Right atrium auricular region (tissue), 2 donors: ENCODE measurements at regions not wholly inside any gene's neighbourhood (a gene's known extent, or its start where the extent isn't known, plus 50 kb on each side); places are given as distances from the start of the nearest gene placed in this dataset.

ENCODE experiments used
- DNase-seq: peaks from one replicate; pipeline ENCODE4 v3.0.0-alpha.2; 2019; ENCODE audit warnings: low spot score
- H3K27ac ChIP-seq, 2 donors: fragments of 200-600 bp; sonication (generic); 1 replicate in 1 of 2; 2 replicates in 1 of 2; pipeline ENCODE4 v1.5.1; 2016 to 2019
- H3K27me3 ChIP-seq, 2 donors: fragments of 200-600 bp; sonication (generic); one replicate each; pipeline versions ENCODE4 v1.5.1 to v1.6.0; 2017 to 2019
- H3K36me3 ChIP-seq: fragments of 200-600 bp; sonication (generic); one replicate; pipeline ENCODE4 v1.5.1; 2016
- H3K4me1 ChIP-seq, 2 donors: fragments of 200-600 bp; sonication (generic); one replicate each; pipeline versions ENCODE4 v1.5.1 to v1.6.0; 2017 to 2019
- H3K4me3 ChIP-seq, 2 donors: fragments of 200-600 bp; sonication (generic); 1 replicate in 1 of 2; 2 replicates in 1 of 2; pipeline ENCODE4 v1.5.1; 2017 to 2019; ENCODE audit warnings: mild to moderate bottlenecking in 1 of 2, moderate library complexity in 1 of 2
- H3K9me3 ChIP-seq, 2 donors: fragments of 200-600 bp; sonication (generic); one replicate each; pipeline ENCODE4 v1.5.1; 2019
- TF ChIP-seq, protein P1 (sequence below), 2 donors: fragments of 200-600 bp; sonication (generic); IDR thresholded peaks; one replicate each; pipeline ENCODE4 v1.5.1; 2019; ENCODE audit warnings: antibody characterized with exemption in 2 of 2

DNA sequence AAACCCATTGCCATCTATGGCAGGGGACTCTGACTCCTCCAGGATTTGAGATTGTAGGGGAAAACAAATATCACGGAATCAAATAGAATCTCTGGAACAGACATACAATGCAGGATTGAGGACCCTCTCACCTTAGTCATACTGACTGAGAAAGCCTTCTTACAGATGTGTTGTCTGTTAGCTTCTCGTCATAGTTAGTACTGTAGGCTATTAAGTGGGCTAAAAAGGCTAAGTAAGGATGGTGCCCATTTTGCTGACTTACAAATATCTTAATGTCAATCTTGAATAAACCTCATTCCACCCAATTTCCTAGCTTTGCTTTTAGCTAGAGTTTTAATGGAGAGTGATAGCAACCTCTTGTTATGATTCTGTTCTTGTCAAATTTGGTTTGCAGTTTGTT is 352.4 kb downstream of the QKI start:
- Histone ChIP-seq H3K4me1 (peaks cover 0 to 14% of the 10 kb centered on the region in 2 donors), H3K9me3 (no peaks in the 10 kb centered on the region), H3K27ac (no peak overlapping the region), H3K36me3 (no peaks in the 10 kb centered on the region), H3K4me3 (no peak overlapping the region), H3K27me3 (no peaks in the 10 kb centered on the region)
- TF ChIP-seq, protein P1, sequence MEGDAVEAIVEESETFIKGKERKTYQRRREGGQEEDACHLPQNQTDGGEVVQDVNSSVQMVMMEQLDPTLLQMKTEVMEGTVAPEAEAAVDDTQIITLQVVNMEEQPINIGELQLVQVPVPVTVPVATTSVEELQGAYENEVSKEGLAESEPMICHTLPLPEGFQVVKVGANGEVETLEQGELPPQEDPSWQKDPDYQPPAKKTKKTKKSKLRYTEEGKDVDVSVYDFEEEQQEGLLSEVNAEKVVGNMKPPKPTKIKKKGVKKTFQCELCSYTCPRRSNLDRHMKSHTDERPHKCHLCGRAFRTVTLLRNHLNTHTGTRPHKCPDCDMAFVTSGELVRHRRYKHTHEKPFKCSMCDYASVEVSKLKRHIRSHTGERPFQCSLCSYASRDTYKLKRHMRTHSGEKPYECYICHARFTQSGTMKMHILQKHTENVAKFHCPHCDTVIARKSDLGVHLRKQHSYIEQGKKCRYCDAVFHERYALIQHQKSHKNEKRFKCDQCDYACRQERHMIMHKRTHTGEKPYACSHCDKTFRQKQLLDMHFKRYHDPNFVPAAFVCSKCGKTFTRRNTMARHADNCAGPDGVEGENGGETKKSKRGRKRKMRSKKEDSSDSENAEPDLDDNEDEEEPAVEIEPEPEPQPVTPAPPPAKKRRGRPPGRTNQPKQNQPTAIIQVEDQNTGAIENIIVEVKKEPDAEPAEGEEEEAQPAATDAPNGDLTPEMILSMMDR (IDR thresholded peaks at IDR 0.05), result no peak
- no peak for DNase-seq

DNA sequence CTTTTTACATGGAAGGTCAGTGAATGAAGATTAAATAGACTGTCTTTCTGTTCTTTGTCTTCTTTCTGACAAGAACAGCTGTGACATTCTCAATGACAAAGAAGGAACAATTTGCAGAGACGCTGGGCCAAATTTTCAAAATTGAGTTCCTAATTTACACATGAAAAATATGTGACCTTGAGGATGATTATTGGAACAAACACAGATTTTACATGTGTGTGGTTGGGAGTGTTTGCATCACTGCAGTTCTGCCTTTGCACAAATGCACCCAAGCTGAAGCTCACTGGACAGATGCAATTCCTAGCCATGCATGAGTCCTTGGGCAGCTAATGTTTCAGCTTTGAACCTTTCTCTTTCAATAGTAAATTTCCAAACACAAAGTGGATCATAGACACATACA is 350.8 kb downstream of the QKI start:
- Histone ChIP-seq H3K9me3 (no peaks in the 10 kb centered on the region), H3K27me3 (no peaks in the 10 kb centered on the region), H3K4me1 (peaks cover 0 to 14% of the 10 kb centered on the region in 2 donors), H3K27ac (peak overlapping the region in 1 of 2 donors; percentile 33), H3K4me3 (no peak overlapping the region), H3K36me3 (no peaks in the 10 kb centered on the region)
- TF ChIP-seq, protein P1 (IDR thresholded peaks at IDR 0.05), result no peak
- no peak for DNase-seq

DNA sequence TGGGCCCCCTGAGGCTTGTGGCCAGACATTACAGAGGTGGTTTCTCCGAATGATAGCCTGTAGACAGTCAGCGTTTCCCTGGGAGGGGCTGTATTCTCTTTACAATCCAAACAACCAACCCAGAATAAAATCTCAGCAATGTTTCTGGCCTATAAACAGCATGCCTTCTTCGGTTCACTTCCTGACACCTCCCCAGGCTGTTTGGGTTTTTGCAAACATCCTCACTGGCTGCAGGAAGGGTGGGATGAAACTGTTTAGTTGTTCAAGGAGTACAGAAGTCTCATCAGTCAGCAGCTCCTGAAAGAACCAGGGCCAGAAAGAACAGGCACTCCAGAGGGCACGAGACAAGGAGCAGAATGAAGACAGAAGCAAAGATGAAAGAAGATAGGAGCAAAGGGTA is 350.0 kb downstream of the QKI start:
- H3K36me3 ChIP-seq, result no peaks in the 10 kb centered on the region

DNA sequence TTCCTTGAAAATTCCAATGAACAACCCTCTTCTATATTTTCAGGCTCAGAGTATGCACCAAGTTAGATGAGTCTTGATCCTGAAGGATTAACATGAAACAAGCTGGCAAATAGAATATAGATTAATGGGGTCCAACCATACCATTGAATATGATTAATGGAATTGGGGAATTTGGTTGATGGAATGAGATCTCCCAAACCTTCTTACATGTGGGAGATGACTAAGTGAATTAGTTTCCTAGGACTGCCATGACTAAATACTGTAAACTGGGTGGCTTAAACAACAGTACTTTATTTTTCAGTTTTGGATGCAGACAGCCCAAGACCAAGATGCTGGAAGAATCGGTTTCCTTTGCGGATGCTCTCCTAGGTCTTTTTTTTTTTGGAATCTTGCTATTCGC is 347.0 kb downstream of the QKI start:
- TF ChIP-seq, protein P1 (IDR thresholded peaks at IDR 0.05), result no peak
- H3K27me3 ChIP-seq, result no peaks in the 10 kb centered on the region

More for the DNA sequence above, 350.0 kb downstream of the QKI start:
- Histone ChIP-seq H3K27ac (peak overlapping the region in 1 of 2 donors; percentile 33), H3K9me3 (no peaks in the 10 kb centered on the region), H3K27me3 (no peaks in the 10 kb centered on the region), H3K4me3 (no peak overlapping the region), H3K4me1 (peaks cover 0 to 14% of the 10 kb centered on the region in 2 donors)
- no peak for DNase-seq
- TF ChIP-seq, protein P1 (IDR thresholded peaks at IDR 0.05), result no peak

DNA sequence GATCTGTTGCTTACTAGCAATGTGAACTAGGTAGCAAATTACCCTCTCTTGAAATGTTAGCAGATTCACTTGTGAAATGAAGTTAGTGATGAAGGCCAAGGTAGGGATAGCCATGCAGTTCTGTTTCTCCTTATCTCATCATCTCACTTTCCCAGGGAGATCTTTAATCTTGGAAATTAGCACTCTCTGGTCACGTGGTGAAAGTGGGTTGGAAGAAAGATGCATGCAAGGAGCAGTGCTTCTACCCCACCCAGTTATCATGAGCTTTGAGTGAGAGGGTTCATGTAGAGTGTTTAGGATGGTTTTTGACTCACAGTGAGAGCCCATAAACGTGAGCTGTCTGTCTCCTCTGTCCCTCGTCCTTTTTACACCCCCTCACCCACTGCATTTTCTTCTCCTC is 346.3 kb downstream of the QKI start:
- no peak overlapping the region for H3K4me3 ChIP-seq
- H3K9me3 ChIP-seq, result no peaks in the 10 kb centered on the region
- TF ChIP-seq, protein P1 (IDR thresholded peaks at IDR 0.05), result no peak
- peaks cover 0 to 14% of the 10 kb centered on the region in 2 donors for H3K4me1 ChIP-seq
- H3K27me3 ChIP-seq, result no peaks in the 10 kb centered on the region
- no peak for DNase-seq
- no peak overlapping the region for H3K27ac ChIP-seq
- H3K36me3 ChIP-seq, result no peaks in the 10 kb centered on the region

More for the DNA sequence above, 347.0 kb downstream of the QKI start:
- Histone ChIP-seq H3K9me3 (no peaks in the 10 kb centered on the region), H3K36me3 (no peaks in the 10 kb centered on the region), H3K27ac (no peak overlapping the region), H3K4me1 (peaks cover 0 to 14% of the 10 kb centered on the region in 2 donors), H3K4me3 (no peak overlapping the region)
- DNase-seq, result no peak

DNA sequence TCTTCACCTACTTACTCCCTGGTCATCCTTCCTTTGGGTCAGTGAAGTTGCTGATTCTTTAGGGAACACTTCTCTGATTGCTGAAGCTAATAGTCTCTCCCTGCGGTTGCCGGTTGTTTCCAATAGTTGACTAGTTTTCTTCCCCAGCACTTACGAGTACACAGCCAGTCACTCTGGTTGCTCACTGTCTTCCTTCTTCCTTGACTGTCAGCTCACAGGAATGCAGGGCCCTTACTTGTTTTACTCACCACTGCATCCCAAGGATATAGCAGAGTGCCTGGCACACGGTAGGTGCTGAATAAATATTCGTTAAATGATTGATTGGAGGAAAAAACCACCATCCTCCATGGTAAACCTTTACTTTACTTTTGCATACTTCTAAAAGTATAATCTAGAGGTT is 345.0 kb downstream of the QKI start:
- H3K9me3 ChIP-seq, result no peaks in the 10 kb centered on the region
- no peaks in the 10 kb centered on the region for H3K27me3 ChIP-seq
- no peaks in the 10 kb centered on the region for H3K36me3 ChIP-seq
- DNase-seq, result no peak
- TF ChIP-seq, protein P1 (IDR thresholded peaks at IDR 0.05), result no peak
- H3K4me1 ChIP-seq, result peaks cover 0 to 3% of the 10 kb centered on the region in 2 donors
- no peak overlapping the region for H3K27ac ChIP-seq
- no peak overlapping the region for H3K4me3 ChIP-seq
